ENCODE measurements at regions not wholly inside any gene's neighbourhood (a gene's known extent, or its start where the extent isn't known, plus 50 kb on each side); places are given as distances from the start of the nearest gene placed in this dataset.
"Not testable (repeated sequence)": the region's sequence is repeated elsewhere in the genome, so short reads cannot be mapped to it uniquely, and the experiment has no call there.

GRCh38 chr4:137394018-137394417 lies 138.3 kb downstream of the PCDH18 start:
- DNase-seq (ENCODE audit: low read depth) = no peak

GRCh38 chr4:137393044-137393443 lies 139.2 kb downstream of the PCDH18 start:
- no peak for DNase-seq (ENCODE audit: low read depth)

- DNase-seq (ENCODE audit: low read depth) = no peak
Measured at GRCh38 chr4:137390707-137391106, 141.6 kb downstream of the PCDH18 start.

- DNase-seq (ENCODE audit: low read depth) = no peak
Measured at GRCh38 chr4:137389911-137390520, 142.3 kb downstream of the PCDH18 start.

GRCh38 chr4:137387924-137388323 lies 144.4 kb downstream of the PCDH18 start:
- DNase-seq (ENCODE audit: low read depth) = no peak

GRCh38 chr4:137384476-137384875 lies 147.8 kb downstream of the PCDH18 start:
- DNase-seq (ENCODE audit: low read depth) = no peak

GRCh38 chr4:137378821-137379220 lies 153.5 kb downstream of the PCDH18 start:
- DNase-seq (ENCODE audit: low read depth) = no peak

GRCh38 chr4:137378393-137378792 lies 153.9 kb downstream of the PCDH18 start:
- DNase-seq (ENCODE audit: low read depth) = no peak

GRCh38 chr4:137376312-137376711 lies 156.0 kb downstream of the PCDH18 start:
- DNase-seq (ENCODE audit: low read depth) = no peak

- DNase-seq (ENCODE audit: low read depth) = no peak
Measured at GRCh38 chr4:137375111-137375850, 157.0 kb downstream of the PCDH18 start.

GRCh38 chr4:137370679-137371078 lies 161.6 kb downstream of the PCDH18 start:
- no peak for DNase-seq (ENCODE audit: low read depth)

- DNase-seq (ENCODE audit: low read depth) = no peak
Measured at GRCh38 chr4:137370206-137370633, 162.1 kb downstream of the PCDH18 start.

- no peak for DNase-seq (ENCODE audit: low read depth)
Measured at GRCh38 chr4:137367620-137368019, 164.7 kb downstream of the PCDH18 start.

- DNase-seq (ENCODE audit: low read depth) = no peak
Measured at GRCh38 chr4:137363496-137363895, 168.8 kb downstream of the PCDH18 start.

- no peak for DNase-seq (ENCODE audit: low read depth)
Measured at GRCh38 chr4:137361756-137362470, 170.4 kb downstream of the PCDH18 start.

GRCh38 chr4:137360761-137361160 lies 171.5 kb downstream of the PCDH18 start:
- no peak for DNase-seq (ENCODE audit: low read depth)

- no peak for DNase-seq (ENCODE audit: low read depth)
Measured at GRCh38 chr4:137359691-137360315, 172.5 kb downstream of the PCDH18 start.

- DNase-seq (ENCODE audit: low read depth) = not testable (repeated sequence)
Measured at GRCh38 chr4:137354562-137354961, 177.7 kb downstream of the PCDH18 start.

- no peak for DNase-seq (ENCODE audit: low read depth)
Measured at GRCh38 chr4:137347371-137347770, 184.9 kb downstream of the PCDH18 start.

- DNase-seq (ENCODE audit: low read depth) = no peak
Measured at GRCh38 chr4:137345597-137345996, 186.7 kb downstream of the PCDH18 start.

- DNase-seq (ENCODE audit: low read depth) = peak; percentile 4
Measured at GRCh38 chr4:137343221-137343620, 189.1 kb downstream of the PCDH18 start.

GRCh38 chr4:137333031-137333430 lies 199.3 kb downstream of the PCDH18 start:
- no peak for DNase-seq (ENCODE audit: low read depth)

All from renal cortical epithelial cell (primary cell).